ENCODE measurements at regions not wholly inside any gene's neighbourhood (a gene's known extent, or its start where the extent isn't known, plus 50 kb on each side); places are given as distances from the start of the nearest gene placed in this dataset.

DNA sequence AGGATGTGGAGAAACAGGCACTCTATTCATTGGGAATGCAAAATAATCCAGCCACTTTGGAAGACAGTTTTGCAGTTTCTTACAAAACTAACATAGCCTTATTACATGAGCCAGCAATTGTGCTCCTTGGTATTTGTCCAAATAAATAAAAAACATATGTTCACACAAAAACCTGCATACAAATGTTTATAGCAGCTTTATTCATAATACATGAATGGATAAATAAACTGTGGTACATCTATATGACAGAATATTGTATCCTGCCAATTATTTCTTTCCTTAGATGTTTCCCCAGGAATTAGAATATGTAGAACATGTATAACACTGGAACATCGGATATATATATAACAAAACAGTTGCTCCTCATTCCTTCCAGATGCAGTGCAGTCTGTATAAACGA is 57.7 kb upstream of the VEGFC start:
- no peak overlapping the region for H3K4me2 ChIP-seq (ENCODE audit: low read length)
- H3K27ac ChIP-seq (ENCODE audit: low read depth, low read length): no peak overlapping the region
- no peak for TF ChIP-seq CTCF (IDR thresholded peaks at IDR 0.05; ENCODE audit: low read depth, low read length, poor library complexity, severe bottlenecking)
- no peak for TF ChIP-seq EZH2phosphoT487 (IDR thresholded peaks at IDR 0.05; ENCODE audit: borderline replicate concordance, low read length)
- no peaks in the 10 kb centered on the region for H3F3A ChIP-seq (ENCODE audit: control insufficient read depth, insufficient read depth)
- H4K20me1 ChIP-seq (ENCODE audit: control insufficient read depth, insufficient read depth, low read depth, low read length): no peaks in the 10 kb centered on the region
- no peaks in the 10 kb centered on the region for H3K79me2 ChIP-seq (ENCODE audit: control insufficient read depth, low read length)
- H3K27me3 ChIP-seq (ENCODE audit: control insufficient read depth, low read length): no peaks in the 10 kb centered on the region
- H3K36me3 ChIP-seq (ENCODE audit: control insufficient read depth, low read length): no peaks in the 10 kb centered on the region
- H3K9me3 ChIP-seq (ENCODE audit: control insufficient read depth, insufficient read depth, low read length): no peaks in the 10 kb centered on the region
- H3K9me2 ChIP-seq (replicated peaks; ENCODE audit: control insufficient read depth, low read length): no peaks in the 10 kb centered on the region
- no peaks in the 10 kb centered on the region for H3K4me1 ChIP-seq (ENCODE audit: control insufficient read depth, low read length)
- H3K4me3 ChIP-seq (ENCODE audit: low read length): no peak overlapping the region

DNA sequence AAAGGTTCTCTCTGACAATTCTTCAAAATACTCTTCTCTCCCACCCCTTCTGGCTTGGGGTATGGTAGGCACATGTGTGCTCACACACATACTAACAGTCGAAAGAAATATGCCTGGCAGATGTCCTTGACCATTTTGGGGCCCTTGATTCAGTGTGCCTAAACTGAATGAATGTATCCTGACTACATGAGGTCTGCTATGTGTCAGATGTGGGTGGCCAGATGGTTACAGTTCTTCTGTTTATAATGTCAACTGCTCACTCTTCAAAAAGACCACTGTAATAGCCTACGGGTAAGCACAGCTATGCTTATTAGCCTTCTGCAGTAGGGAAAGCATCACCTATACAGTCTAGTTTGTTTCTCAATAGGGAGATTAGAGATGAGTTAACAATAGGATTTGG is 63.7 kb upstream of the VEGFC start:
- Histone ChIP-seq H3K79me2 (ENCODE audit: control insufficient read depth, low read length) (no peaks in the 10 kb centered on the region), H3K4me1 (ENCODE audit: control insufficient read depth, low read length) (no peaks in the 10 kb centered on the region), H3K27ac (ENCODE audit: low read depth, low read length) (no peak overlapping the region), H3K4me2 (ENCODE audit: low read length) (no peak overlapping the region), H3K4me3 (ENCODE audit: low read length) (no peak overlapping the region), H4K20me1 (ENCODE audit: control insufficient read depth, insufficient read depth, low read depth, low read length) (no peaks in the 10 kb centered on the region), H3K27me3 (ENCODE audit: control insufficient read depth, low read length) (no peaks in the 10 kb centered on the region), H3F3A (ENCODE audit: control insufficient read depth, insufficient read depth) (no peaks in the 10 kb centered on the region), H3K9me3 (ENCODE audit: control insufficient read depth, insufficient read depth, low read length) (no peaks in the 10 kb centered on the region), H3K36me3 (ENCODE audit: control insufficient read depth, low read length) (no peaks in the 10 kb centered on the region), H3K9me2 (replicated peaks; ENCODE audit: control insufficient read depth, low read length) (no peaks in the 10 kb centered on the region)
- TF ChIP-seq EZH2phosphoT487 (IDR thresholded peaks at IDR 0.05; ENCODE audit: borderline replicate concordance, low read length) (no peak), CTCF (IDR thresholded peaks at IDR 0.05; ENCODE audit: low read depth, low read length, poor library complexity, severe bottlenecking) (no peak)

- Histone ChIP-seq H3K4me3 (ENCODE audit: low read length) (no peak overlapping the region), H3K9me2 (replicated peaks; ENCODE audit: control insufficient read depth, low read length) (no peaks in the 10 kb centered on the region), H4K20me1 (ENCODE audit: control insufficient read depth, insufficient read depth, low read depth, low read length) (no peaks in the 10 kb centered on the region), H3K4me1 (ENCODE audit: control insufficient read depth, low read length) (no peaks in the 10 kb centered on the region), H3K36me3 (ENCODE audit: control insufficient read depth, low read length) (no peaks in the 10 kb centered on the region), H3F3A (ENCODE audit: control insufficient read depth, insufficient read depth) (no peaks in the 10 kb centered on the region), H3K27me3 (ENCODE audit: control insufficient read depth, low read length) (no peaks in the 10 kb centered on the region), H3K9me3 (ENCODE audit: control insufficient read depth, insufficient read depth, low read length) (no peaks in the 10 kb centered on the region), H3K27ac (ENCODE audit: low read depth, low read length) (no peak overlapping the region), H3K79me2 (ENCODE audit: control insufficient read depth, low read length) (no peaks in the 10 kb centered on the region), H3K4me2 (ENCODE audit: low read length) (no peak overlapping the region)
- TF ChIP-seq CTCF (IDR thresholded peaks at IDR 0.05; ENCODE audit: low read depth, low read length, poor library complexity, severe bottlenecking): no peak
- TF ChIP-seq EZH2phosphoT487 (IDR thresholded peaks at IDR 0.05; ENCODE audit: borderline replicate concordance, low read length): no peak
These were observed 66.1 kb upstream of the VEGFC start for GRCh38 chr4:176858839-176859238.

- no peak overlapping the region for H3K4me2 ChIP-seq (ENCODE audit: low read length)
- no peaks in the 10 kb centered on the region for H3F3A ChIP-seq (ENCODE audit: control insufficient read depth, insufficient read depth)
- H3K9me2 ChIP-seq (replicated peaks; ENCODE audit: control insufficient read depth, low read length): no peaks in the 10 kb centered on the region
- no peaks in the 10 kb centered on the region for H3K4me1 ChIP-seq (ENCODE audit: control insufficient read depth, low read length)
- H3K36me3 ChIP-seq (ENCODE audit: control insufficient read depth, low read length): no peaks in the 10 kb centered on the region
- no peaks in the 10 kb centered on the region for H3K27me3 ChIP-seq (ENCODE audit: control insufficient read depth, low read length)
- TF ChIP-seq EZH2phosphoT487 (IDR thresholded peaks at IDR 0.05; ENCODE audit: borderline replicate concordance, low read length): no peak
- no peak for TF ChIP-seq CTCF (IDR thresholded peaks at IDR 0.05; ENCODE audit: low read depth, low read length, poor library complexity, severe bottlenecking)
- no peak overlapping the region for H3K4me3 ChIP-seq (ENCODE audit: low read length)
- H3K27ac ChIP-seq (ENCODE audit: low read depth, low read length): no peak overlapping the region
- H3K79me2 ChIP-seq (ENCODE audit: control insufficient read depth, low read length): no peaks in the 10 kb centered on the region
- H3K9me3 ChIP-seq (ENCODE audit: control insufficient read depth, insufficient read depth, low read length): no peaks in the 10 kb centered on the region
- no peaks in the 10 kb centered on the region for H4K20me1 ChIP-seq (ENCODE audit: control insufficient read depth, insufficient read depth, low read depth, low read length)
These were observed 71.5 kb upstream of the VEGFC start for GRCh38 chr4:176864238-176864637.
